HepG2 (cell line): ENCODE measurements at regions not wholly inside any gene's neighbourhood (a gene's known extent, or its start where the extent isn't known, plus 50 kb on each side); places are given as distances from the start of the nearest gene placed in this dataset.

Experiments
- ELF1 ChIP-seq: sonication (generic); formaldehyde crosslinking; IDR thresholded peaks from 2 replicates; pipeline ENCODE4 v1.4.0; 2020; ENCODE audit warnings: missing genetic modification reagents
- POLR2A ChIP-seq, 2 experiments: IDR thresholded peaks; 2 replicates each; pipeline ENCODE4 v1.6.1; 2011; ENCODE audit warnings: low read depth in 2 of 2, low read length in 2 of 2, mild to moderate bottlenecking in 1 of 2, moderate library complexity in 1 of 2; ENCODE audit not compliant: insufficient read depth in 1 of 2
- TBP ChIP-seq: sonication (generic); formaldehyde crosslinking; IDR thresholded peaks from 2 replicates; pipeline ENCODE4 v1.5.0; 2020; ENCODE audit warnings: missing genetic modification reagents
- TF ChIP-seq, protein P1 (sequence below): sonication (generic); formaldehyde crosslinking; IDR thresholded peaks from 2 replicates; pipeline ENCODE4 v1.5.0; 2020; ENCODE audit warnings: mild to moderate bottlenecking, missing genetic modification reagents, moderate library complexity

DNA sequence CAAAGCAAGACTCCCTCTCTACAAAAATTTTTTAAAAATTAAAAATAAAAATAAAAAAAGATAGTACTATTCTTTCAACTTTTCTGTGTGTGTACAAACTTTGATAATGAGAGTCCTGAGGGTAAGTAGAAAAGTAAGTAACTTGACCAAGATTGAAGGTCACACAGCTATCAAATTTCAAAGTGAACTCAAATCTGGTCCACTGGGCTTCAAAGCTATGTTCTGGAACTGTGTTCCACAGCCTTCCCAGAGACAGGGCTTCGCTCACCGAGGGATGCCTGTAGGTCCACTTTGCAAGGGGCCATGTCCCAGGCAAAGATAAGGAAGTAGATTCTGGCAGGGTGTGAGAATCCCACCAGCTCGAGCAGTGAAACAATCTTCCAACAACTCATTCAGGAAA, 56.3 kb upstream of the TNRC6A start:
- TF ChIP-seq TBP (CRISPR knock-in tag), result no peak
- TF ChIP-seq, protein P1, sequence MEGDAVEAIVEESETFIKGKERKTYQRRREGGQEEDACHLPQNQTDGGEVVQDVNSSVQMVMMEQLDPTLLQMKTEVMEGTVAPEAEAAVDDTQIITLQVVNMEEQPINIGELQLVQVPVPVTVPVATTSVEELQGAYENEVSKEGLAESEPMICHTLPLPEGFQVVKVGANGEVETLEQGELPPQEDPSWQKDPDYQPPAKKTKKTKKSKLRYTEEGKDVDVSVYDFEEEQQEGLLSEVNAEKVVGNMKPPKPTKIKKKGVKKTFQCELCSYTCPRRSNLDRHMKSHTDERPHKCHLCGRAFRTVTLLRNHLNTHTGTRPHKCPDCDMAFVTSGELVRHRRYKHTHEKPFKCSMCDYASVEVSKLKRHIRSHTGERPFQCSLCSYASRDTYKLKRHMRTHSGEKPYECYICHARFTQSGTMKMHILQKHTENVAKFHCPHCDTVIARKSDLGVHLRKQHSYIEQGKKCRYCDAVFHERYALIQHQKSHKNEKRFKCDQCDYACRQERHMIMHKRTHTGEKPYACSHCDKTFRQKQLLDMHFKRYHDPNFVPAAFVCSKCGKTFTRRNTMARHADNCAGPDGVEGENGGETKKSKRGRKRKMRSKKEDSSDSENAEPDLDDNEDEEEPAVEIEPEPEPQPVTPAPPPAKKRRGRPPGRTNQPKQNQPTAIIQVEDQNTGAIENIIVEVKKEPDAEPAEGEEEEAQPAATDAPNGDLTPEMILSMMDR (CRISPR knock-in tag), result no peak
- TF ChIP-seq ELF1 (CRISPR knock-in tag), result no peak
- no peak for TF ChIP-seq POLR2A (IDR thresholded peaks at IDR 0.05; ENCODE audit: insufficient read depth in 1 of 2, low read depth in 2 of 2, low read length in 2 of 2)
